CD4-positive, alpha-beta memory T cell (primary cell): ENCODE measurements at regions not wholly inside any gene's neighbourhood (a gene's known extent, or its start where the extent isn't known, plus 50 kb on each side); places are given as distances from the start of the nearest gene placed in this dataset.

Source experiments
- CTCF ChIA-PET: fragments of 350-600 bp; sonication (Branson Sonifier 250); formaldehyde crosslinking; loops from one replicate; lab custom pipeline; 2021; ENCODE audit warnings: inconsistent platforms; ENCODE audit not compliant: partially characterized antibody; lab: Charles Lee
- POLR2A ChIA-PET: fragments of 350-600 bp; sonication (Branson Sonifier 250); formaldehyde crosslinking; loops from one replicate; lab custom pipeline; 2021; ENCODE audit not compliant: partially characterized antibody; lab: Charles Lee
- DNase-seq, 5 donors: peaks; one replicate each; pipeline versions ENCODE4 v3.0.0 to v3.0.0-alpha.2; 2020 to 2022; ENCODE audit warnings: mixed read lengths in 1 of 5
- H3K27ac ChIP-seq: one replicate; pipeline ENCODE4 v1.7.0; 2013; ENCODE audit warnings: low read depth, low read length
- H3K27me3 ChIP-seq: 2 replicates; pipeline ENCODE4 v1.7.0; 2013; ENCODE audit warnings: mild to moderate bottlenecking, low read length, moderate library complexity; ENCODE audit not compliant: insufficient read depth
- H3K36me3 ChIP-seq: 2 replicates; pipeline ENCODE4 v1.7.0; 2013; ENCODE audit warnings: mild to moderate bottlenecking, low read length, moderate library complexity; ENCODE audit not compliant: insufficient read depth
- H3K4me1 ChIP-seq: 2 replicates; pipeline ENCODE4 v1.7.0; 2013; ENCODE audit warnings: mild to moderate bottlenecking, low read length, moderate library complexity; ENCODE audit not compliant: insufficient read depth
- H3K4me3 ChIP-seq, 2 donors: one replicate each; pipeline ENCODE4 v1.7.0; 2013; ENCODE audit warnings: low read length in 2 of 2, mild to moderate bottlenecking in 1 of 2
- H3K9me3 ChIP-seq, 2 donors: one replicate each; pipeline ENCODE4 v1.7.0; 2013; ENCODE audit warnings: low read length in 2 of 2, control low read depth in 1 of 2; ENCODE audit not compliant: control insufficient read depth in 1 of 2
- H3K27ac Mint-ChIP-seq, 7 donors: one replicate each; pipeline ENCODE4 v1.8.0; 2020 to 2021; ENCODE audit warnings: mixed read lengths in 7 of 7, mild to moderate bottlenecking in 6 of 7, inconsistent platforms in 3 of 7, moderate library complexity in 3 of 7
- H3K27me3 Mint-ChIP-seq, 2 donors: one replicate each; pipeline ENCODE4 v1.8.0; 2020 to 2021; ENCODE audit warnings: mixed read lengths in 2 of 2
- H3K36me3 Mint-ChIP-seq, 2 donors: one replicate each; pipeline ENCODE4 v1.8.0; 2020 to 2021; ENCODE audit warnings: mixed read lengths in 2 of 2, inconsistent platforms in 1 of 2, mild to moderate bottlenecking in 1 of 2
- H3K4me1 Mint-ChIP-seq, 4 donors: one replicate each; pipeline ENCODE4 v1.8.0; 2020 to 2021; ENCODE audit warnings: mixed read lengths in 4 of 4, mild to moderate bottlenecking in 1 of 4
- H3K4me3 Mint-ChIP-seq, 8 donors: one replicate each; pipeline ENCODE4 v1.8.0; 2020 to 2021; ENCODE audit warnings: mixed read lengths in 8 of 8, mild to moderate bottlenecking in 7 of 8, moderate library complexity in 6 of 8, inconsistent platforms in 3 of 8
- H3K9me3 Mint-ChIP-seq, 8 donors: one replicate each; pipeline ENCODE4 v1.8.0; 2020 to 2021; ENCODE audit warnings: mixed read lengths in 8 of 8, mild to moderate bottlenecking in 5 of 8, inconsistent platforms in 3 of 8, moderate library complexity in 1 of 8
- intact Hi-C: fragments of 100-400 bp; cut with micrococcal nuclease; formaldehyde crosslinking; loops from one replicate; pipeline ENCODE4 v1.15.1; 2023

- Mint-ChIP-seq H3K27ac (no peak overlapping the region), H3K4me3 (no peak overlapping the region), H3K9me3 (peaks cover 0 to 5% (median 0%) of the 10 kb centered on the region in 8 donors), H3K27me3 (peaks cover 6 to 12% of the 10 kb centered on the region in 2 donors), H3K4me1 (no peaks in the 10 kb centered on the region), H3K36me3 (no peaks in the 10 kb centered on the region)
- H3K4me3 ChIP-seq = no peak overlapping the region
- intact Hi-C loops = no loop called here
- no peak for DNase-seq
- H3K36me3 ChIP-seq = no peaks in the 10 kb centered on the region
- H3K9me3 ChIP-seq = no peaks in the 10 kb centered on the region
- H3K4me1 ChIP-seq = no peaks in the 10 kb centered on the region
- ChIA-PET POLR2A (no interaction called here), CTCF (no interaction called here)
- no peak overlapping the region for H3K27ac ChIP-seq
- H3K27me3 ChIP-seq = no peaks in the 10 kb centered on the region
Observed at GRCh38 chr4:89184407-89184806, 73.1 kb downstream of the TIGD2 start.
